Uterus (tissue), 2 donors: ENCODE measurements at regions not wholly inside any gene's neighbourhood (a gene's known extent, or its start where the extent isn't known, plus 50 kb on each side); places are given as distances from the start of the nearest gene placed in this dataset.

Source experiments
- CTCF ChIP-seq, 4 experiments: fragments of 200-600 bp in 2 of 4; fragments of 450-650 bp in 2 of 4; sonication (generic) in 2 of 4; IDR thresholded peaks; one replicate each; pipeline ENCODE4 v1.5.1; 2016 to 2019; ENCODE audit warnings: antibody characterized with exemption in 4 of 4, mild to moderate bottlenecking in 2 of 4, moderate library complexity in 1 of 4
- POLR2A ChIP-seq, 2 donors: fragments of 450-650 bp; IDR thresholded peaks; one replicate each; pipeline ENCODE4 v1.6.1; 2016; ENCODE audit warnings: antibody characterized with exemption in 2 of 2, mild to moderate bottlenecking in 1 of 2, moderate library complexity in 1 of 2

GRCh38 chr10:84789026-84789425 lies 460.6 kb downstream of the CCSER2 start:
- TF ChIP-seq CTCF (IDR thresholded peaks at IDR 0.05) (no peak), POLR2A (IDR thresholded peaks at IDR 0.05) (no peak)
